ENCODE measurements at regions not wholly inside any gene's neighbourhood (a gene's known extent, or its start where the extent isn't known, plus 50 kb on each side); places are given as distances from the start of the nearest gene placed in this dataset.
A peak's percentile ranks its signal among the peaks of the same experiment; 100 is the strongest.
"Not testable (repeated sequence)": the region's sequence is repeated elsewhere in the genome, so short reads cannot be mapped to it uniquely, and the experiment has no call there.

- no peaks in the 10 kb centered on the region; the same call in 1 of the 2 replicates for H3K27me3 ChIP-seq (ENCODE audit: low read depth)
- no peaks in the 10 kb centered on the region; the same call in 1 of the 2 replicates for H3K4me1 ChIP-seq
- in situ Hi-C loops (cut with MboI; ENCODE audit: low sequenced_read_pairs), result no loop called here
- no peaks in the 10 kb centered on the region for H3K36me3 ChIP-seq (replicated peaks)
- H3K4me3 ChIP-seq, result no peak overlapping the region
- no peaks in the 10 kb centered on the region for H3K9me3 ChIP-seq
- no peak for DNase-seq (ENCODE audit: low spot score in 2 of 2)
Measured at GRCh38 chr3:4153771-4154170, 149.4 kb upstream of the SETMAR start.

- no peak for DNase-seq (ENCODE audit: low spot score in 2 of 2)
- in situ Hi-C loops (cut with MboI; ENCODE audit: low sequenced_read_pairs), result no loop called here
- Histone ChIP-seq H3K27me3 (ENCODE audit: low read depth) (no peaks in the 10 kb centered on the region; the same call in 1 of the 2 replicates), H3K9me3 (no peaks in the 10 kb centered on the region), H3K4me1 (no peaks in the 10 kb centered on the region; the same call in 1 of the 2 replicates), H3K36me3 (replicated peaks) (no peaks in the 10 kb centered on the region), H3K4me3 (no peak overlapping the region)
Measured at GRCh38 chr3:4158329-4158728, 144.8 kb upstream of the SETMAR start.

- no peak for DNase-seq (ENCODE audit: low spot score in 2 of 2)
- Histone ChIP-seq H3K27me3 (ENCODE audit: low read depth) (no peaks in the 10 kb centered on the region; the same call in 1 of the 2 replicates), H3K4me3 (no peak overlapping the region), H3K9me3 (no peaks in the 10 kb centered on the region), H3K36me3 (replicated peaks) (no peaks in the 10 kb centered on the region), H3K4me1 (no peaks in the 10 kb centered on the region)
- in situ Hi-C loops (cut with MboI; ENCODE audit: low sequenced_read_pairs), result no loop called here
Measured at GRCh38 chr3:4162096-4162495, 141.1 kb upstream of the SETMAR start.

GRCh38 chr3:4163011-4163410 is 140.2 kb upstream of the SETMAR start:
- Histone ChIP-seq H3K36me3 (replicated peaks) (no peaks in the 10 kb centered on the region), H3K27me3 (ENCODE audit: low read depth) (no peaks in the 10 kb centered on the region), H3K9me3 (no peaks in the 10 kb centered on the region), H3K4me3 (no peak overlapping the region), H3K4me1 (no peaks in the 10 kb centered on the region)
- no peak for DNase-seq (ENCODE audit: low spot score in 2 of 2)
- in situ Hi-C loops (cut with MboI; ENCODE audit: low sequenced_read_pairs), result no loop called here

GRCh38 chr3:4166540-4166939 is 136.6 kb upstream of the SETMAR start:
- H3K4me1 ChIP-seq, result no peaks in the 10 kb centered on the region
- H3K9me3 ChIP-seq, result no peaks in the 10 kb centered on the region
- no peak for DNase-seq (ENCODE audit: low spot score in 2 of 2)
- no peaks in the 10 kb centered on the region for H3K27me3 ChIP-seq (ENCODE audit: low read depth)
- H3K36me3 ChIP-seq (replicated peaks), result no peaks in the 10 kb centered on the region
- H3K4me3 ChIP-seq, result no peak overlapping the region
- in situ Hi-C loops (cut with MboI; ENCODE audit: low sequenced_read_pairs), result no loop called here

- H3K36me3 ChIP-seq (replicated peaks); DNase-seq (ENCODE audit: low spot score in 2 of 2); in situ Hi-C loops (cut with MboI; ENCODE audit: low sequenced_read_pairs); H3K4me3 ChIP-seq; H3K9me3 ChIP-seq; H3K27me3 ChIP-seq (ENCODE audit: low read depth); H3K4me1 ChIP-seq: not testable (repeated sequence)
Measured at GRCh38 chr3:4167230-4167629, 135.9 kb upstream of the SETMAR start.

GRCh38 chr3:4174791-4175190 is 128.4 kb upstream of the SETMAR start:
- in situ Hi-C loops (cut with MboI; ENCODE audit: low sequenced_read_pairs), result no loop called here
- Histone ChIP-seq H3K4me3 (no peak overlapping the region), H3K36me3 (replicated peaks) (no peaks in the 10 kb centered on the region), H3K27me3 (ENCODE audit: low read depth) (no peaks in the 10 kb centered on the region), H3K4me1 (no peaks in the 10 kb centered on the region), H3K9me3 (no peaks in the 10 kb centered on the region)
- DNase-seq (ENCODE audit: low spot score in 2 of 2), result peak in 1 of 2 experiments; percentile 27

GRCh38 chr3:4191971-4192370 is 111.2 kb upstream of the SETMAR start:
- H3K9me3 ChIP-seq, result 0 out of 2 replicates have a peak, but pooled peaks cover 4% of the 10 kb centered on the region
- H3K4me3 ChIP-seq, result no peak overlapping the region
- no peaks in the 10 kb centered on the region for H3K36me3 ChIP-seq (replicated peaks)
- in situ Hi-C loops (cut with MboI; ENCODE audit: low sequenced_read_pairs), result no loop called here
- DNase-seq (ENCODE audit: low spot score in 2 of 2), result no peak
- H3K27me3 ChIP-seq (ENCODE audit: low read depth), result no peaks in the 10 kb centered on the region
- no peaks in the 10 kb centered on the region for H3K4me1 ChIP-seq

GRCh38 chr3:4195006-4195405 is 108.2 kb upstream of the SETMAR start:
- Histone ChIP-seq H3K9me3 (0 out of 2 replicates have a peak, but pooled peaks cover 4% of the 10 kb centered on the region), H3K27me3 (ENCODE audit: low read depth) (no peaks in the 10 kb centered on the region), H3K36me3 (replicated peaks) (no peaks in the 10 kb centered on the region), H3K4me3 (no peak overlapping the region), H3K4me1 (no peaks in the 10 kb centered on the region)
- in situ Hi-C loops (cut with MboI; ENCODE audit: low sequenced_read_pairs), result no loop called here
- no peak for DNase-seq (ENCODE audit: low spot score in 2 of 2)

- Histone ChIP-seq H3K9me3 (0 out of 2 replicates have a peak, but pooled peaks cover 4% of the 10 kb centered on the region), H3K36me3 (replicated peaks) (no peaks in the 10 kb centered on the region), H3K4me3 (no peak overlapping the region), H3K4me1 (no peaks in the 10 kb centered on the region), H3K27me3 (ENCODE audit: low read depth) (no peaks in the 10 kb centered on the region)
- in situ Hi-C loops (cut with MboI; ENCODE audit: low sequenced_read_pairs), result no loop called here
- no peak for DNase-seq (ENCODE audit: low spot score in 2 of 2)
Measured at GRCh38 chr3:4196506-4197147, 106.5 kb upstream of the SETMAR start.

- Histone ChIP-seq H3K4me3 (no peak overlapping the region), H3K9me3 (0 out of 2 replicates have a peak, but pooled peaks cover 4% of the 10 kb centered on the region), H3K4me1 (no peaks in the 10 kb centered on the region), H3K36me3 (replicated peaks) (no peaks in the 10 kb centered on the region), H3K27me3 (ENCODE audit: low read depth) (no peaks in the 10 kb centered on the region)
- DNase-seq (ENCODE audit: low spot score in 2 of 2), result no peak
- in situ Hi-C loops (cut with MboI; ENCODE audit: low sequenced_read_pairs), result no loop called here
Measured at GRCh38 chr3:4197670-4198069, 105.5 kb upstream of the SETMAR start.

GRCh38 chr3:4198491-4198890 is 104.7 kb upstream of the SETMAR start:
- Histone ChIP-seq H3K9me3 (no peaks in the 10 kb centered on the region), H3K4me3 (no peak overlapping the region), H3K4me1 (no peaks in the 10 kb centered on the region), H3K36me3 (replicated peaks) (no peaks in the 10 kb centered on the region), H3K27me3 (ENCODE audit: low read depth) (no peaks in the 10 kb centered on the region)
- no peak for DNase-seq (ENCODE audit: low spot score in 2 of 2)
- in situ Hi-C loops (cut with MboI; ENCODE audit: low sequenced_read_pairs), result no loop called here

GRCh38 chr3:4204776-4205175 is 98.4 kb upstream of the SETMAR start:
- H3K36me3 ChIP-seq (replicated peaks); DNase-seq (ENCODE audit: low spot score in 2 of 2); H3K9me3 ChIP-seq; in situ Hi-C loops (cut with MboI; ENCODE audit: low sequenced_read_pairs); H3K27me3 ChIP-seq (ENCODE audit: low read depth); H3K4me1 ChIP-seq; H3K4me3 ChIP-seq: not testable (repeated sequence)

GRCh38 chr3:4207672-4208071 is 95.5 kb upstream of the SETMAR start:
- no peak for DNase-seq (ENCODE audit: low spot score in 2 of 2)
- in situ Hi-C loops (cut with MboI; ENCODE audit: low sequenced_read_pairs), result no loop called here
- no peak overlapping the region for H3K4me3 ChIP-seq

GRCh38 chr3:4208556-4208955 is 94.6 kb upstream of the SETMAR start:
- in situ Hi-C loops (cut with MboI; ENCODE audit: low sequenced_read_pairs), result no loop called here
- H3K4me3 ChIP-seq, result no peak overlapping the region
- DNase-seq (ENCODE audit: low spot score in 2 of 2), result no peak
- no peaks in the 10 kb centered on the region for H3K27me3 ChIP-seq (ENCODE audit: low read depth)
- no peaks in the 10 kb centered on the region for H3K36me3 ChIP-seq (replicated peaks)
- no peaks in the 10 kb centered on the region for H3K4me1 ChIP-seq
- no peaks in the 10 kb centered on the region for H3K9me3 ChIP-seq

More at GRCh38 chr3:4207672-4208071, 95.5 kb upstream of the SETMAR start:
- H3K27me3 ChIP-seq (ENCODE audit: low read depth), result no peaks in the 10 kb centered on the region
- no peaks in the 10 kb centered on the region for H3K4me1 ChIP-seq
- H3K36me3 ChIP-seq (replicated peaks), result no peaks in the 10 kb centered on the region
- no peaks in the 10 kb centered on the region for H3K9me3 ChIP-seq

All from HAP-1 (cell line).